ENCODE measurements at regions not wholly inside any gene's neighbourhood (a gene's known extent, or its start where the extent isn't known, plus 50 kb on each side); places are given as distances from the start of the nearest gene placed in this dataset.

- TF ChIP-seq CTCF (IDR thresholded peaks at IDR 0.05) (no peak), POLR2A (IDR thresholded peaks at IDR 0.05) (no peak)
Observed at GRCh38 chr1:189623336-189623735, 854.3 kb downstream of the BRINP3 start.
